MM.1S (cell line): ENCODE measurements at regions not wholly inside any gene's neighbourhood (a gene's known extent, or its start where the extent isn't known, plus 50 kb on each side); places are given as distances from the start of the nearest gene placed in this dataset.

Source experiments
- DNase-seq: peaks from one replicate; pipeline ENCODE4 v3.0.0-alpha.2; 2015
- H2AFZ ChIP-seq: fragments of 300-600 bp; sonication (generic); 2 replicates; pipeline ENCODE4 v1.6.0; 2016; ENCODE audit warnings: antibody characterized with exemption, low read length
- H3F3A ChIP-seq: fragments of 300-600 bp; sonication (generic); 2 replicates; pipeline ENCODE4 v1.6.1; 2016; ENCODE audit warnings: mild to moderate bottlenecking, antibody characterized with exemption, low read length, moderate library complexity, mixed read lengths; ENCODE audit not compliant: insufficient read depth
- H3K27ac ChIP-seq: fragments of 300-600 bp; sonication (generic); 2 replicates; pipeline ENCODE4 v1.5.1; 2016; ENCODE audit warnings: mild to moderate bottlenecking, low read length
- H3K27me3 ChIP-seq: fragments of 300-600 bp; sonication (generic); replicated peaks from 2 replicates; pipeline ENCODE4 v1.6.0; 2016; ENCODE audit warnings: low read length; ENCODE audit not compliant: insufficient read depth
- H3K36me3 ChIP-seq: fragments of 300-600 bp; sonication (generic); replicated peaks from 2 replicates; pipeline ENCODE4 v1.6.1; 2016; ENCODE audit warnings: mild to moderate bottlenecking, low read length, mixed read lengths; ENCODE audit not compliant: insufficient read depth
- H3K4me1 ChIP-seq: fragments of 300-600 bp; sonication (generic); 2 replicates; pipeline ENCODE4 v1.6.1; 2016; ENCODE audit warnings: low read length, mixed read lengths
- H3K4me2 ChIP-seq: fragments of 300-600 bp; sonication (generic); 2 replicates; pipeline ENCODE4 v1.6.0; 2016; ENCODE audit warnings: low read depth, low read length
- H3K4me3 ChIP-seq: fragments of 300-600 bp; sonication (generic); 2 replicates; pipeline ENCODE4 v1.5.1; 2016; ENCODE audit warnings: low read length, mixed read lengths
- H3K79me2 ChIP-seq: fragments of 300-600 bp; sonication (generic); 2 replicates; pipeline ENCODE4 v1.6.1; 2016; ENCODE audit warnings: mixed run types, low read length, mixed read lengths
- H3K9ac ChIP-seq: fragments of 300-600 bp; sonication (generic); 2 replicates; pipeline ENCODE4 v1.6.1; 2016; ENCODE audit warnings: low read length, mixed read lengths
- H3K9me2 ChIP-seq: fragments of 300-600 bp; sonication (generic); replicated peaks from 2 replicates; pipeline ENCODE4 v1.6.1; 2016; ENCODE audit warnings: mild to moderate bottlenecking, low read length, mixed read lengths; ENCODE audit not compliant: insufficient read depth
- H3K9me3 ChIP-seq: fragments of 300-600 bp; sonication (generic); replicated peaks from 2 replicates; pipeline ENCODE4 v1.6.1; 2016; ENCODE audit warnings: mild to moderate bottlenecking, low read length, mixed read lengths; ENCODE audit not compliant: insufficient read depth
- H4K20me1 ChIP-seq: fragments of 300-600 bp; sonication (generic); 2 replicates; pipeline ENCODE4 v1.6.1; 2016; ENCODE audit warnings: mild to moderate bottlenecking, low read length, moderate library complexity, mixed read lengths; ENCODE audit not compliant: insufficient read depth
- CTCF ChIP-seq: fragments of 300-600 bp; sonication (generic); IDR thresholded peaks from 2 replicates; pipeline ENCODE4 v1.5.1; 2016; ENCODE audit warnings: antibody characterized with exemption, low read length, mixed read lengths
- EZH2 ChIP-seq: fragments of 300-600 bp; sonication (generic); optimal IDR thresholded peaks from 2 replicates; pipeline ENCODE3; 2017; ENCODE audit warnings: low read depth, mild to moderate bottlenecking, antibody characterized with exemption, low read length, mixed read lengths
- EZH2phosphoT487 ChIP-seq: fragments of 300-600 bp; sonication (generic); IDR thresholded peaks from 2 replicates; pipeline ENCODE4 v1.6.1; 2018; ENCODE audit warnings: antibody characterized with exemption, low read length

DNA sequence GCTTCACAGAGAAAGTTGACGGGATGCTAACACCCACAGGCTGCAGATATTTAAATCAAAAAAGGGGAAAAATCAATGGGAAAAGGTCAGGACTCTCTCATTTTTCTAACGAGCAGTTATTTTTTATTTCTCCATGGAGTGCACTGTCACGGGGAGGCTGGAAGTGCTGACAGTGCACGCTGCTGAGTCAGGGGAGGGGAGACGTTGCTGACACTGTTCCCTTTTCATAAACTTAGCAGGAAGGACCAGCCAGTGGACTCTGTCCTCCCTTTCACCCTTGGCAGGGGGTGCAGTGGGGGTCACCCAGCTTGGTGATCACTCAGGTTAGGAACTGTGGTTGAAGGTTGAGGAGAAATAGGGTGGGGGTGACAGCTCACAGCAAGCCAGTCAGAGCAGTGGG is 65.6 kb upstream of the FUT8 start:
- Histone ChIP-seq H2AFZ (peak overlapping the region; percentile 28), H3K27ac (peak overlapping the region; percentile 19; the same call in 1 of the 2 replicates), H3K27me3 (no peaks in the 10 kb centered on the region), H3K79me2 (no peaks in the 10 kb centered on the region), H3K36me3 (no peaks in the 10 kb centered on the region), H3K9ac (peak overlapping the region; percentile 33; the same call in 1 of the 2 replicates), H4K20me1 (no peaks in the 10 kb centered on the region), H3K9me3 (no peaks in the 10 kb centered on the region), H3K4me3 (no peak overlapping the region), H3K4me2 (peak overlapping the region; percentile 34), H3K9me2 (no peaks in the 10 kb centered on the region), H3K4me1 (peaks cover 14% of the 10 kb centered on the region), H3F3A (peaks cover 3% of the 10 kb centered on the region)
- DNase-seq, result peak; percentile 33
- no peak for TF ChIP-seq EZH2phosphoT487
- no peak for TF ChIP-seq EZH2
- no peak for TF ChIP-seq CTCF

DNA sequence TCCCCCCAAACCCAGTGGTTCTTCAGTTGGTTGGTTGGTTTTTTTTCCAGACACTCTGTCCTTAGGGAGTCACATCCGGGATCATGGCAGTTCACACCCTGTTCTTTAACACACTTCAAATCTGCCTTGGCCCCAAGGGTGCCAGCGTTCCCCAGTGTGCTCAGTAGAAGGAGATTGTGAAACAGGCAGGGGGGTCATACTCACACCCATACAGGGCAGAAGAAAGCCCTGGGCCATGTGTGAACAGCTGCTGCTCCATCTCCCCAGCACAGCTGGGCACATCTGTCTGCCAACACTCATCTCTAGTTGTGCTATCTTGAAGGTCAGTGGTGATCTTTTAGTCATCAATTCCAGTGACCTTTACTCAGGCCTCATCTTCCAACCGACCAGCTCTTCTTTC is 64.4 kb upstream of the FUT8 start:
- no peak for DNase-seq
- H2AFZ ChIP-seq, result no peak overlapping the region
- peaks cover 21% of the 10 kb centered on the region for H3K4me1 ChIP-seq
- no peak overlapping the region for H3K4me3 ChIP-seq
- no peak overlapping the region for H3K27ac ChIP-seq
- no peaks in the 10 kb centered on the region for H3K79me2 ChIP-seq
- H3K4me2 ChIP-seq, result no peak overlapping the region
- H3K36me3 ChIP-seq, result no peaks in the 10 kb centered on the region
- TF ChIP-seq EZH2phosphoT487 (no peak), CTCF (no peak), EZH2 (no peak)
- H4K20me1 ChIP-seq, result no peaks in the 10 kb centered on the region
- H3K27me3 ChIP-seq, result no peaks in the 10 kb centered on the region
- peaks cover 9% of the 10 kb centered on the region for H3F3A ChIP-seq
- no peaks in the 10 kb centered on the region for H3K9me3 ChIP-seq
- H3K9me2 ChIP-seq, result no peaks in the 10 kb centered on the region
- no peak overlapping the region for H3K9ac ChIP-seq

DNA sequence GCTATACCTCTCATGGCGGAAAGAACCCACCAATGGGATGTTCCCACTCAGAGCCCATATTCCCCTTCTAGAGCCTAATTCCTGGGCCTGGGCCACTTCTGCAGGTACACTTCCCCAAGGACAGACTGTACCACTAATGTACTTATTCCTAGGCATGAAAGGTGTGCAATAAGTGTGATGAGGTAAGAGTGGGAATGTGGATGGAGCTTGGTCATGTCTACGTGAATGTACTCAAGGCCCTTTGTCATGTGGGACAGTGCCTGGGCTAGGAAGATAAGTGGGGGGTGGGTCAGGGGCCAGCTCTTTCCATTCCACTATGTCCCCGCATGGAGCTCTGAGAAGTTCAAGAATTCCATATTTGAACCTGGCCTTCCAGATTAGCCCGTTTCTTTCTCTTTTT is 63.4 kb upstream of the FUT8 start:
- peaks cover 9% of the 10 kb centered on the region for H3F3A ChIP-seq
- no peaks in the 10 kb centered on the region for H3K9me3 ChIP-seq
- no peak overlapping the region for H3K27ac ChIP-seq
- H3K4me1 ChIP-seq, result peaks cover 30% of the 10 kb centered on the region
- H2AFZ ChIP-seq, result no peak overlapping the region
- H3K4me3 ChIP-seq, result no peak overlapping the region
- DNase-seq, result no peak
- no peaks in the 10 kb centered on the region for H4K20me1 ChIP-seq
- no peak for TF ChIP-seq CTCF
- no peak for TF ChIP-seq EZH2
- TF ChIP-seq EZH2phosphoT487, result no peak
- no peaks in the 10 kb centered on the region for H3K79me2 ChIP-seq
- no peaks in the 10 kb centered on the region for H3K9me2 ChIP-seq
- H3K36me3 ChIP-seq, result no peaks in the 10 kb centered on the region
- H3K27me3 ChIP-seq, result no peaks in the 10 kb centered on the region
- H3K9ac ChIP-seq, result no peak overlapping the region
- H3K4me2 ChIP-seq, result no peak overlapping the region
